GM12878 (cell line): ENCODE measurements at regions not wholly inside any gene's neighbourhood (a gene's known extent, or its start where the extent isn't known, plus 50 kb on each side); places are given as distances from the start of the nearest gene placed in this dataset.

Experiments
- CHD2 ChIP-seq: IDR thresholded peaks from 2 replicates; pipeline ENCODE4 v1.6.1; 2011; ENCODE audit warnings: low read depth, low read length, improper control_type of control experiment, borderline replicate concordance
- GABPA ChIP-seq: IDR thresholded peaks from 2 replicates; pipeline ENCODE4 v1.6.1; 2014; ENCODE audit warnings: antibody characterized with exemption, low read depth, mild to moderate bottlenecking, inconsistent platforms
- HDAC2 ChIP-seq: fragments of 200-600 bp; sonication (generic); IDR thresholded peaks from 2 replicates; pipeline ENCODE4 v1.6.1; 2017
- IKZF1 ChIP-seq: fragments of 450-650 bp; conservative IDR thresholded peaks from 2 replicates; pipeline ENCODE4 v1.6.1; 2017; ENCODE audit warnings: antibody characterized with exemption, mild to moderate bottlenecking
- KDM1A ChIP-seq: fragments of 200-600 bp; sonication (generic); IDR thresholded peaks from 2 replicates; pipeline ENCODE4 v1.6.1; 2016; ENCODE audit warnings: borderline replicate concordance
- RAD21 ChIP-seq: IDR thresholded peaks from 2 replicates; pipeline ENCODE4 v1.6.1; 2011; ENCODE audit warnings: mild to moderate bottlenecking, low read depth, low read length, moderate library complexity; ENCODE audit not compliant: insufficient read depth
- TF ChIP-seq, protein P1 (sequence below), 3 experiments: IDR thresholded peaks in 2 of 3; conservative IDR thresholded peaks in 1 of 3; 2 replicates each; pipeline ENCODE4 v1.5.1; 2011; ENCODE audit warnings: low read depth in 3 of 3, low read length in 3 of 3, mild to moderate bottlenecking in 3 of 3, control low read depth in 2 of 3, moderate library complexity in 2 of 3, inconsistent platforms in 1 of 3, mixed read lengths in 1 of 3; ENCODE audit not compliant: control insufficient read depth in 2 of 3, insufficient read depth in 1 of 3; ENCODE audit errors: extremely low read depth in 1 of 3

DNA sequence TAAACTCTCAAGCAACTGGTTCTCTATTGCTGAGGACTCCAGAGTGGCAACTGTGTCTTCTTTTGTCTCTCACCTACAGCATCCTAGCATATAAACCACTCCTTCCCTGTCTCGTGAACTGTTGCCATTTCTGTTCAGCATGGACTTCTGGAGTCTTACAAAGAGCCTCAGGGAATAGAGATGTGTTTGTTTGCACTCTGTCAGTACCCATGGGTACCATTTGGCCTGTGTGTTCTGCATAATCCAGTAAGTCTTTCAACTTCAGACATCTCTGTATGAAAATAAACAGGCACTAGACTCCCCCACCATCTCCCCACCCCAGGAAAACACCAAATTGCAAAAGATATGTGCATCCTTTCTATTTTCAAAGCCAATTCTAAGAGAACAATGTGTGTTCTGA lies 1351.6 kb upstream of the PABPC4L start:
- TF ChIP-seq GABPA (no peak), HDAC2 (no peak), IKZF1 (no peak), RAD21 (no peak), KDM1A (no peak), CHD2 (no peak)
- TF ChIP-seq, protein P1, sequence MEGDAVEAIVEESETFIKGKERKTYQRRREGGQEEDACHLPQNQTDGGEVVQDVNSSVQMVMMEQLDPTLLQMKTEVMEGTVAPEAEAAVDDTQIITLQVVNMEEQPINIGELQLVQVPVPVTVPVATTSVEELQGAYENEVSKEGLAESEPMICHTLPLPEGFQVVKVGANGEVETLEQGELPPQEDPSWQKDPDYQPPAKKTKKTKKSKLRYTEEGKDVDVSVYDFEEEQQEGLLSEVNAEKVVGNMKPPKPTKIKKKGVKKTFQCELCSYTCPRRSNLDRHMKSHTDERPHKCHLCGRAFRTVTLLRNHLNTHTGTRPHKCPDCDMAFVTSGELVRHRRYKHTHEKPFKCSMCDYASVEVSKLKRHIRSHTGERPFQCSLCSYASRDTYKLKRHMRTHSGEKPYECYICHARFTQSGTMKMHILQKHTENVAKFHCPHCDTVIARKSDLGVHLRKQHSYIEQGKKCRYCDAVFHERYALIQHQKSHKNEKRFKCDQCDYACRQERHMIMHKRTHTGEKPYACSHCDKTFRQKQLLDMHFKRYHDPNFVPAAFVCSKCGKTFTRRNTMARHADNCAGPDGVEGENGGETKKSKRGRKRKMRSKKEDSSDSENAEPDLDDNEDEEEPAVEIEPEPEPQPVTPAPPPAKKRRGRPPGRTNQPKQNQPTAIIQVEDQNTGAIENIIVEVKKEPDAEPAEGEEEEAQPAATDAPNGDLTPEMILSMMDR (IDR thresholded peaks at IDR 0.05 in 2 of 3, conservative IDR thresholded peaks at IDR 0.05 in 1 of 3; ENCODE audit: control insufficient read depth in 2 of 3, extremely low read depth in 1 of 3, insufficient read depth in 1 of 3, low read depth in 3 of 3, low read length in 3 of 3): no peak
